GM12878 (cell line): ENCODE measurements at regions not wholly inside any gene's neighbourhood (a gene's known extent, or its start where the extent isn't known, plus 50 kb on each side); places are given as distances from the start of the nearest gene placed in this dataset.

Experiments
- ATAC-seq: fragments of 200-7000 bp; cut with Tn5 transposase; 3 replicates; pipeline ENCODE4 v1.9.1; 2020; ENCODE audit warnings: mild to moderate bottlenecking, moderate library complexity
- BruUV-seq: library from RNA; stranded (reverse); fragments of 400-500 nt; replicated peaks from 2 replicates; lab custom pipeline; 2021; lab: Mats Ljungman, UMichigan
- CTCF ChIA-PET: fragments of 300-600 bp; sonication (Branson Sonifier 250); formaldehyde crosslinking; extraction: SDS; loops from one replicate; lab custom pipeline; 2021; ENCODE audit warnings: inconsistent platforms; lab: Yijun Ruan, JAX
- POLR2A ChIA-PET: fragments of 350-600 bp; formaldehyde crosslinking; extraction: SDS; loops from one replicate; lab custom pipeline; 2021; ENCODE audit warnings: inconsistent platforms; lab: Charles Lee
- RAD21 ChIA-PET: fragments of 300-600 bp; sonication (Branson Sonifier 250); formaldehyde crosslinking; loops from one replicate; lab custom pipeline; 2023; ENCODE audit warnings: antibody characterized with exemption; ENCODE audit not compliant: unreplicated experiment; lab: Charles Lee
- SMC1A ChIA-PET: fragments of 300-600 bp; sonication (Branson Sonifier 250); formaldehyde crosslinking; loops from one replicate; lab custom pipeline; 2023; ENCODE audit not compliant: unreplicated experiment, uncharacterized antibody; lab: Charles Lee
- DNase-seq: peaks from one replicate; pipeline ENCODE4 v3.0.0-alpha.2; 2011; ENCODE audit warnings: low read depth, low spot score
- FAIRE-seq: peaks from 3 replicates; lab custom pipeline; 2011; peaks lifted over from hg19 to GRCh38; lab: Jason Lieb, UNC
- H2AFZ ChIP-seq: 2 replicates; pipeline ENCODE4 v1.6.0; 2011; ENCODE audit warnings: low read depth, low read length, control low read depth; ENCODE audit not compliant: control insufficient read depth
- H3K27ac ChIP-seq: 2 replicates; pipeline ENCODE4 v1.5.1; 2011; ENCODE audit warnings: control low read depth; ENCODE audit not compliant: control insufficient read depth, insufficient read depth
- H3K27me3 ChIP-seq, 2 experiments: replicated peaks in 1 of 2; 2 replicates each; pipeline versions ENCODE4 v1.6.0 to v1.6.1; 2011; ENCODE audit warnings: low read length in 1 of 2; ENCODE audit not compliant: control insufficient read depth in 2 of 2, insufficient read depth in 2 of 2
- H3K36me3 ChIP-seq, 2 experiments: 2 replicates each; pipeline ENCODE4 v1.5.1; 2011; ENCODE audit warnings: low read length in 1 of 2; ENCODE audit not compliant: control insufficient read depth in 2 of 2, insufficient read depth in 2 of 2
- H3K4me1 ChIP-seq: 2 replicates; pipeline ENCODE4 v1.6.1; 2011; ENCODE audit warnings: mild to moderate bottlenecking, low read length, moderate library complexity, mixed read lengths; ENCODE audit not compliant: control insufficient read depth, insufficient read depth
- H3K4me2 ChIP-seq: 2 replicates; pipeline ENCODE4 v1.6.0; 2011; ENCODE audit warnings: control low read depth; ENCODE audit not compliant: control insufficient read depth, insufficient read depth
- H3K4me3 ChIP-seq: fragments of 200-600 bp; sonication (generic); 2 replicates; pipeline ENCODE4 v1.5.1; 2016
- H3K79me2 ChIP-seq: 2 replicates; pipeline ENCODE4 v1.6.0; 2011; ENCODE audit warnings: low read length; ENCODE audit not compliant: control insufficient read depth, insufficient read depth
- H3K9ac ChIP-seq: 2 replicates; pipeline ENCODE4 v1.8.0; 2011; ENCODE audit warnings: low read length, control low read depth, mixed read lengths; ENCODE audit not compliant: control insufficient read depth, insufficient read depth
- H3K9me3 ChIP-seq: replicated peaks from 3 replicates; pipeline ENCODE4 v1.5.1; 2011; ENCODE audit warnings: mild to moderate bottlenecking, low read length; ENCODE audit not compliant: control insufficient read depth, insufficient read depth
- H4K20me1 ChIP-seq: 2 replicates; pipeline ENCODE4 v1.6.0; 2011; ENCODE audit not compliant: control insufficient read depth, insufficient read depth
- BHLHE40 ChIP-seq, 2 experiments: fragments of 450-650 bp in 1 of 2; IDR thresholded peaks; 2 replicates each; pipeline ENCODE4 v1.6.1; 2011 to 2017; ENCODE audit warnings: low read depth in 2 of 2, borderline replicate concordance in 1 of 2, improper control_type of control experiment in 1 of 2, low read length in 1 of 2, mild to moderate bottlenecking in 1 of 2
- CREB1 ChIP-seq: IDR thresholded peaks from 2 replicates; pipeline ENCODE4 v1.6.1; 2012; ENCODE audit warnings: low read depth, mild to moderate bottlenecking, inconsistent platforms
- NRF1 ChIP-seq: conservative IDR thresholded peaks from 2 replicates; pipeline ENCODE4 v1.6.1; 2011; ENCODE audit warnings: mild to moderate bottlenecking, low read depth, low read length, improper control_type of control experiment
- PAX5 ChIP-seq: IDR thresholded peaks from 2 replicates; pipeline ENCODE4 v1.6.1; 2011; ENCODE audit warnings: low read depth, low read length, borderline replicate concordance
- WGBS: methylation state at CpG from one replicate; pipeline ENCODE4 v1.1.6; 2016; ENCODE audit warnings: low lambda C conversion rate; ENCODE audit not compliant: insufficient replicate concordance, insufficient coverage; ENCODE audit errors: missing lambda C conversion rate; 5-methylcytosine and 5-hydroxymethylcytosine counted together
- in situ Hi-C: fragments of 300-500 bp; cut with MboI; formaldehyde crosslinking; loops from 9 replicates; pipeline ENCODE4 v1.14.3; 2018; ENCODE audit warnings: mixed read lengths
- intact Hi-C: fragments of 100-400 bp; cut with micrococcal nuclease; formaldehyde crosslinking; loops from one replicate; pipeline ENCODE4 v1.14.2; 2022; ENCODE audit not compliant: unreplicated experiment
- TF ChIP-seq, protein P1 (sequence below), 3 experiments: IDR thresholded peaks in 2 of 3; conservative IDR thresholded peaks in 1 of 3; 2 replicates each; pipeline ENCODE4 v1.5.1; 2011; ENCODE audit warnings: low read depth in 3 of 3, low read length in 3 of 3, mild to moderate bottlenecking in 3 of 3, control low read depth in 2 of 3, moderate library complexity in 2 of 3, inconsistent platforms in 1 of 3, mixed read lengths in 1 of 3; ENCODE audit not compliant: control insufficient read depth in 2 of 3, insufficient read depth in 1 of 3; ENCODE audit errors: extremely low read depth in 1 of 3

DNA sequence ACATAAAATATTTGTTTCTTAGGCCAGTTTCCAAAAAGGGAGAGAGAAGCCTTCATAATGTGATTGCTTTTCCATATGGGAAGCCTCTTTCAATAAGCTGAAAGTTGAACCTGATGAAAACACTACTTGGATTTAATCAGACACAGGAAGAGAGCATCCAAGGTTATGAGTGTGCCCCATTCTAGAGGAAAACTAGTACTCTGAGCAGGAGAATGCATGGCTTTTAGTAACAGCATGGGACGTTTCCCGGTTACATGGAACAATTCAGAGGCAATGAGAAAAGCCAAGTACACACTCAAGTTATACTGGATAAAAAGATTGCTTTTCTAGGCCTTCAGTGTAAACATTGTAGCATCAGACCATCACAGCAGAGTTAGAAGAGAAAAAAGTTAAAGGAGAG, 315.8 kb downstream of the ZNF516 start (continued):
- TF ChIP-seq BHLHE40 (IDR thresholded peaks at IDR 0.05; ENCODE audit: borderline replicate concordance in 1 of 2, low read depth in 2 of 2, low read length in 1 of 2) (no peak), NRF1 (no peak)

DNA sequence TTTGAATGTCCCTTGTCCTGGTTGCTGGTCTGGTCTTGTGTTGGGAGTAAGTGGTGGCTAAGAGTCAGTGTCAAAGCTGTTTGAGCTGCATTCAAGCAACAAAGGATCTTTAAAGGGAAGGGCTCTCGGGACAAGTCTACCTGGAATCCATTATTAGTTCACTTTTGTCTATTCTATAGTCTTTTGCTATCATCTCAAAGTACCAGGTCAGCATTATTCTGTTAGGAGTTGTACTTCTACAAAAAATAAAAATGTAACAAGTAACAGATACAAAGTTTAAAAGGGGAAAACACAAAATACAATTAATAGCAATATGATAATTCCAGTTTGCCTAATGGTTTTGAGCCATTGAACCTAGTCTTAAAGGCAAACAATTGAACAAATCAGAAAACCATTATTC, 317.9 kb downstream of the ZNF516 start:
- Histone ChIP-seq H3K9ac (no peak overlapping the region), H3K27ac (no peak overlapping the region), H3K36me3 (no peaks in the 10 kb centered on the region), H3K4me1 (no peaks in the 10 kb centered on the region), H4K20me1 (no peaks in the 10 kb centered on the region), H3K4me3 (no peak overlapping the region), H3K27me3 (0 out of 4 replicates have a peak, but pooled peaks cover 0 to 2% of the 10 kb centered on the region in 2 experiments), H3K9me3 (no peaks in the 10 kb centered on the region), H2AFZ (no peak overlapping the region), H3K79me2 (no peaks in the 10 kb centered on the region), H3K4me2 (no peak overlapping the region)
- no peak for DNase-seq
- ChIA-PET CTCF (no interaction called here), RAD21 (no interaction called here), POLR2A (no interaction called here), SMC1A (no interaction called here)
- TF ChIP-seq PAX5 (no peak), CREB1 (no peak)
- TF ChIP-seq, protein P1, sequence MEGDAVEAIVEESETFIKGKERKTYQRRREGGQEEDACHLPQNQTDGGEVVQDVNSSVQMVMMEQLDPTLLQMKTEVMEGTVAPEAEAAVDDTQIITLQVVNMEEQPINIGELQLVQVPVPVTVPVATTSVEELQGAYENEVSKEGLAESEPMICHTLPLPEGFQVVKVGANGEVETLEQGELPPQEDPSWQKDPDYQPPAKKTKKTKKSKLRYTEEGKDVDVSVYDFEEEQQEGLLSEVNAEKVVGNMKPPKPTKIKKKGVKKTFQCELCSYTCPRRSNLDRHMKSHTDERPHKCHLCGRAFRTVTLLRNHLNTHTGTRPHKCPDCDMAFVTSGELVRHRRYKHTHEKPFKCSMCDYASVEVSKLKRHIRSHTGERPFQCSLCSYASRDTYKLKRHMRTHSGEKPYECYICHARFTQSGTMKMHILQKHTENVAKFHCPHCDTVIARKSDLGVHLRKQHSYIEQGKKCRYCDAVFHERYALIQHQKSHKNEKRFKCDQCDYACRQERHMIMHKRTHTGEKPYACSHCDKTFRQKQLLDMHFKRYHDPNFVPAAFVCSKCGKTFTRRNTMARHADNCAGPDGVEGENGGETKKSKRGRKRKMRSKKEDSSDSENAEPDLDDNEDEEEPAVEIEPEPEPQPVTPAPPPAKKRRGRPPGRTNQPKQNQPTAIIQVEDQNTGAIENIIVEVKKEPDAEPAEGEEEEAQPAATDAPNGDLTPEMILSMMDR (IDR thresholded peaks at IDR 0.05 in 2 of 3, conservative IDR thresholded peaks at IDR 0.05 in 1 of 3; ENCODE audit: control insufficient read depth in 2 of 3, extremely low read depth in 1 of 3, insufficient read depth in 1 of 3, low read depth in 3 of 3, low read length in 3 of 3), result no peak
- in situ Hi-C loops (no loop called here), intact Hi-C loops (no loop called here)
- BruUV-seq, result no TSS peak
- FAIRE-seq, result no peak
- WGBS, result 36% methylated on average over 1 of the region's 1 CpG
- no peak for ATAC-seq
